Astrocyte (in vitro differentiated cells and primary cell): ENCODE measurements at regions not wholly inside any gene's neighbourhood (a gene's known extent, or its start where the extent isn't known, plus 50 kb on each side); places are given as distances from the start of the nearest gene placed in this dataset.

ENCODE experiments used
- CTCF ChIP-seq: IDR thresholded peaks from 2 replicates; pipeline ENCODE4 v1.5.1; 2011; ENCODE audit warnings: low read depth, mild to moderate bottlenecking, inconsistent platforms, low read length, moderate library complexity; ENCODE audit not compliant: insufficient read depth
- EZH2 ChIP-seq: IDR thresholded peaks from 2 replicates; pipeline ENCODE4 v1.6.1; 2012; ENCODE audit warnings: mild to moderate bottlenecking, low read length, inconsistent platforms; ENCODE audit not compliant: insufficient read depth

GRCh38 chr1:38125016-38125415, 78.4 kb upstream of the POU3F1 start:
- TF ChIP-seq CTCF (no peak), EZH2 (no peak)
